H1 (cell line): ENCODE measurements at regions not wholly inside any gene's neighbourhood (a gene's known extent, or its start where the extent isn't known, plus 50 kb on each side); places are given as distances from the start of the nearest gene placed in this dataset.

Experiments
- CTCF ChIA-PET: fragments of 300-600 bp; sonication (Branson Sonifier 250); formaldehyde crosslinking; loops from one replicate; lab custom pipeline; 2021; ENCODE audit not compliant: partially characterized antibody; lab: Charles Lee
- POLR2A ChIA-PET: fragments of 300-600 bp; sonication (Branson Sonifier 250); formaldehyde crosslinking; loops from one replicate; lab custom pipeline; 2021; ENCODE audit warnings: inconsistent platforms; ENCODE audit not compliant: partially characterized antibody; lab: Charles Lee
- DNase-seq, 2 experiments: peaks; one replicate each; pipeline versions ENCODE4 v3.0.0 to v3.0.0-alpha.2; 2010 to 2022; ENCODE audit warnings: low spot score in 2 of 2, low read depth in 1 of 2, mixed read lengths in 1 of 2
- FAIRE-seq: peaks from 2 replicates; lab custom pipeline; 2011; peaks lifted over from hg19 to GRCh38; lab: Jason Lieb, UNC
- H2AFZ ChIP-seq: 2 replicates; pipeline ENCODE4 v1.8.1; 2012; ENCODE audit warnings: low read length, inconsistent platforms
- H2AK5ac ChIP-seq: 2 replicates; pipeline ENCODE4 v1.6.1; 2013; ENCODE audit warnings: low read depth, low read length
- H2BK120ac ChIP-seq: replicated peaks from 2 replicates; pipeline ENCODE3; 2013; ENCODE audit warnings: low read depth, low read length, inconsistent platforms
- H2BK12ac ChIP-seq: 2 replicates; pipeline ENCODE4 v1.6.1; 2013; ENCODE audit warnings: low read depth, low read length
- H2BK15ac ChIP-seq: 2 replicates; pipeline ENCODE4 v1.6.1; 2013; ENCODE audit warnings: low read length
- H2BK20ac ChIP-seq: 2 replicates; pipeline ENCODE4 v1.6.1; 2013; ENCODE audit warnings: low read length
- H2BK5ac ChIP-seq: 2 replicates; pipeline ENCODE4 v1.6.1; 2013; ENCODE audit warnings: low read depth, low read length
- H3K14ac ChIP-seq: 2 replicates; pipeline ENCODE4 v1.6.1; 2013; ENCODE audit warnings: inconsistent platforms; ENCODE audit not compliant: insufficient read length
- H3K18ac ChIP-seq: 2 replicates; pipeline ENCODE4 v1.6.1; 2013; ENCODE audit warnings: low read length; ENCODE audit errors: extremely low read depth
- H3K23ac ChIP-seq: 2 replicates; pipeline ENCODE4 v1.6.1; 2013; ENCODE audit warnings: inconsistent platforms; ENCODE audit not compliant: insufficient read length
- H3K23me2 ChIP-seq: 2 replicates; pipeline ENCODE4 v1.6.1; 2013; ENCODE audit warnings: low read depth, low read length
- H3K27ac ChIP-seq: 2 replicates; pipeline ENCODE4 v1.6.1; 2011; ENCODE audit warnings: low read depth, low read length, inconsistent platforms
- H3K27me3 ChIP-seq, 4 experiments: replicated peaks in 1 of 4; 1 replicate in 1 of 4; 2 replicates in 3 of 4; pipeline versions ENCODE4 v1.6.1 to v1.8.1; 2011 to 2013; ENCODE audit warnings: low read length in 3 of 4, mild to moderate bottlenecking in 3 of 4, inconsistent platforms in 2 of 4, mixed read lengths in 2 of 4, moderate library complexity in 1 of 4; ENCODE audit not compliant: control insufficient read depth in 3 of 4, insufficient read depth in 3 of 4; ENCODE audit errors: extremely low read depth in 1 of 4
- H3K36me3 ChIP-seq, 4 experiments: 2 replicates each; pipeline versions ENCODE4 v1.6.1 to v1.8.1; 2011 to 2013; ENCODE audit warnings: mild to moderate bottlenecking in 4 of 4, low read length in 3 of 4, moderate library complexity in 2 of 4, control low read depth in 1 of 4, inconsistent platforms in 1 of 4; ENCODE audit not compliant: insufficient read depth in 4 of 4, control insufficient read depth in 2 of 4
- H3K4ac ChIP-seq: replicated peaks from 2 replicates; pipeline ENCODE3; 2013; ENCODE audit warnings: low read length, low read depth, mixed read lengths, inconsistent platforms; ENCODE audit not compliant: insufficient read length
- H3K4me1 ChIP-seq, 4 experiments: replicated peaks in 1 of 4; 1 replicate in 1 of 4; 2 replicates in 3 of 4; pipeline versions ENCODE4 v1.6.1 to v1.8.1; 2011 to 2013; ENCODE audit warnings: low read length in 3 of 4, inconsistent platforms in 2 of 4, mixed read lengths in 1 of 4; ENCODE audit not compliant: insufficient read depth in 4 of 4, control insufficient read depth in 3 of 4
- H3K4me2 ChIP-seq, 2 experiments: 2 replicates each; pipeline versions ENCODE4 v1.6.1 to v1.8.1; 2011 to 2013; ENCODE audit warnings: low read depth in 2 of 2, low read length in 2 of 2, control low read depth in 1 of 2, inconsistent platforms in 1 of 2, mild to moderate bottlenecking in 1 of 2; ENCODE audit not compliant: insufficient read depth in 1 of 2
- H3K4me3 ChIP-seq, 4 experiments: fragments of 200-600, 300-600 bp in 1 of 4; sonication (generic), shearing (Covaris generic), sonication (Bioruptor Twin) in 1 of 4; 2 replicates each; pipeline versions ENCODE4 v1.5.1 to v1.8.1; 2011 to 2016; ENCODE audit warnings: low read length in 4 of 4, low read depth in 3 of 4, control low read depth in 2 of 4, inconsistent platforms in 2 of 4, mild to moderate bottlenecking in 2 of 4, mixed read lengths in 1 of 4, moderate library complexity in 1 of 4; ENCODE audit not compliant: insufficient read depth in 2 of 4; ENCODE audit errors: extremely low read depth in 1 of 4
- H3K56ac ChIP-seq: replicated peaks from 2 replicates; pipeline ENCODE3; 2013; ENCODE audit warnings: low read depth, mild to moderate bottlenecking, mixed read lengths, low read length, inconsistent platforms; ENCODE audit not compliant: insufficient read length
- H3K79me1 ChIP-seq: 2 replicates; pipeline ENCODE4 v1.6.1; 2013; ENCODE audit warnings: low read depth, low read length, control low read depth
- H3K79me2 ChIP-seq, 2 experiments: 2 replicates each; pipeline versions ENCODE4 v1.6.1 to v1.8.1; 2012 to 2013; ENCODE audit warnings: low read length in 2 of 2, mild to moderate bottlenecking in 2 of 2, inconsistent platforms in 1 of 2; ENCODE audit not compliant: insufficient read depth in 2 of 2, control insufficient read depth in 1 of 2
- H3K9ac ChIP-seq, 4 experiments: replicated peaks in 1 of 4; 1 replicate in 1 of 4; 2 replicates in 3 of 4; pipeline versions ENCODE4 v1.6.1 to v1.8.1; 2011 to 2013; ENCODE audit warnings: low read depth in 3 of 4, low read length in 3 of 4, control low read depth in 2 of 4, mild to moderate bottlenecking in 2 of 4, moderate library complexity in 2 of 4, inconsistent platforms in 1 of 4; ENCODE audit errors: extremely low read depth in 1 of 4
- H3K9me3 ChIP-seq, 2 experiments: 2 replicates each; pipeline versions ENCODE4 v1.6.1 to v1.8.1; 2012 to 2013; ENCODE audit warnings: mild to moderate bottlenecking in 2 of 2, moderate library complexity in 2 of 2, control low read depth in 1 of 2, inconsistent platforms in 1 of 2, low read depth in 1 of 2, low read length in 1 of 2, mixed read lengths in 1 of 2; ENCODE audit not compliant: insufficient read depth in 2 of 2
- H4K20me1 ChIP-seq, 2 experiments: replicated peaks in 1 of 2; 2 replicates each; pipeline versions ENCODE3 to v1.8.1; 2011 to 2013; ENCODE audit warnings: inconsistent platforms in 2 of 2, low read length in 2 of 2, mild to moderate bottlenecking in 1 of 2; ENCODE audit not compliant: insufficient read depth in 2 of 2, control insufficient read depth in 1 of 2
- H4K5ac ChIP-seq: 2 replicates; pipeline ENCODE4 v1.6.1; 2013; ENCODE audit warnings: low read length, low read depth, mixed read lengths, inconsistent platforms; ENCODE audit not compliant: insufficient read length
- H4K8ac ChIP-seq: 2 replicates; pipeline ENCODE4 v1.8.0; 2013; ENCODE audit warnings: mild to moderate bottlenecking, moderate library complexity, low read length, inconsistent platforms; ENCODE audit not compliant: insufficient read depth; ENCODE audit errors: extremely low read depth
- H4K91ac ChIP-seq: replicated peaks from 2 replicates; pipeline ENCODE3; 2013; ENCODE audit warnings: low read length, mixed read lengths, inconsistent platforms; ENCODE audit not compliant: insufficient read length
- ASH2L ChIP-seq: fragments of 200-600, 300-600 bp; sonication (generic); IDR thresholded peaks from one replicate; pipeline ENCODE4 v1.7.1; 2017; ENCODE audit warnings: low read length
- E2F6 ChIP-seq: IDR thresholded peaks from 2 replicates; pipeline ENCODE4 v1.6.1; 2012; ENCODE audit warnings: inconsistent platforms
- EZH2 ChIP-seq: fragments of 200-600 bp; sonication (generic); IDR thresholded peaks from 2 replicates; pipeline ENCODE4 v1.7.1; 2012; ENCODE audit warnings: low read depth, mild to moderate bottlenecking, moderate library complexity, low read length, inconsistent platforms; ENCODE audit not compliant: severe bottlenecking
- JUN ChIP-seq: IDR thresholded peaks from 2 replicates; pipeline ENCODE4 v1.6.1; 2011; ENCODE audit warnings: low read depth, mild to moderate bottlenecking, improper control_type of control experiment, low read length
- POLR2A ChIP-seq, 2 experiments: IDR thresholded peaks; 1 replicate in 1 of 2; 2 replicates in 1 of 2; pipeline ENCODE4 v1.6.1; 2011; ENCODE audit warnings: low read depth in 2 of 2, low read length in 2 of 2, mild to moderate bottlenecking in 2 of 2; ENCODE audit errors: control extremely low read depth in 1 of 2
- RAD21 ChIP-seq, 2 experiments: IDR thresholded peaks in 1 of 2; conservative IDR thresholded peaks in 1 of 2; 2 replicates each; pipeline ENCODE4 v1.6.1; 2011; ENCODE audit warnings: low read depth in 2 of 2, low read length in 2 of 2, improper control_type of control experiment in 1 of 2, inconsistent platforms in 1 of 2, mild to moderate bottlenecking in 1 of 2, moderate library complexity in 1 of 2
- RNF2 ChIP-seq: fragments of 200-900, 300-1000 bp; sonication (generic); IDR thresholded peaks from 2 replicates; pipeline ENCODE4 v1.7.1; 2016; ENCODE audit warnings: borderline replicate concordance, low read depth, mild to moderate bottlenecking, antibody characterized with exemption, low read length; ENCODE audit not compliant: poor library complexity, severe bottlenecking; ENCODE audit errors: missing control alignments
- RXRA ChIP-seq: IDR thresholded peaks from 2 replicates; pipeline ENCODE4 v1.6.1; 2011; ENCODE audit warnings: low read depth, mild to moderate bottlenecking, low read length, moderate library complexity; ENCODE audit not compliant: insufficient read depth
- SIRT6 ChIP-seq: IDR thresholded peaks from one replicate; pipeline ENCODE4 v1.7.1; 2012; ENCODE audit warnings: low read length, inconsistent platforms
- SP2 ChIP-seq: IDR thresholded peaks from 2 replicates; pipeline ENCODE4 v1.6.1; 2012; ENCODE audit warnings: mild to moderate bottlenecking, low read length, inconsistent platforms
- TAF1 ChIP-seq: IDR thresholded peaks from 2 replicates; pipeline ENCODE4 v1.6.1; 2011; ENCODE audit warnings: mild to moderate bottlenecking, low read depth, low read length
- TAF7 ChIP-seq: optimal IDR thresholded peaks from 2 replicates; pipeline ENCODE3; 2011; ENCODE audit warnings: low read depth, mild to moderate bottlenecking, inconsistent platforms, low read length, moderate library complexity, borderline replicate concordance
- TCF12 ChIP-seq: IDR thresholded peaks from 2 replicates; pipeline ENCODE4 v1.6.1; 2011; ENCODE audit warnings: low read depth, mild to moderate bottlenecking, low read length
- ZNF274 ChIP-seq: IDR thresholded peaks from 2 replicates; pipeline ENCODE4 v1.7.0; 2012; ENCODE audit warnings: low read length, borderline replicate concordance; ENCODE audit errors: extremely low read depth
- WGBS, 2 experiments: shearing (Covaris generic) in 1 of 2; methylation state at CpG; one replicate each; pipeline versions ENCODE4 v1.1.6 to v1.1.7; 2013 to 2015; ENCODE audit warnings: low lambda C conversion rate in 2 of 2, mixed read lengths in 2 of 2, inconsistent platforms in 1 of 2, low coverage in 1 of 2, missing lambda C conversion rate in 1 of 2; ENCODE audit not compliant: insufficient replicate concordance in 2 of 2, insufficient coverage in 1 of 2, insufficient read length in 1 of 2; ENCODE audit errors: extremely low coverage in 1 of 2, missing lambda C conversion rate in 1 of 2; 5-methylcytosine and 5-hydroxymethylcytosine counted together

- no peak for DNase-seq
- no peak overlapping the region for H3K4ac ChIP-seq
- H3K36me3 ChIP-seq = no peaks in the 10 kb centered on the region
- peaks cover 0 to 3% (median 0%) of the 10 kb centered on the region in 4 experiments; a peak in 1 of 7 replicates for H3K4me1 ChIP-seq
- no peak overlapping the region for H2BK120ac ChIP-seq
- CTCF ChIA-PET = interaction anchor here (0.5 to 0.6 kb wide), 2 partner anchors 82 to 147 kb away, joined by 3 read pairs; no protein-coding TSS in a partner anchor
- WGBS, 2 experiments = 88% methylated on average over 1 of the region's 1 CpG; no CpG with 5 or more reads in 1 of the 2 experiments
- H4K8ac ChIP-seq = no peak overlapping the region
- no peak overlapping the region for H3K56ac ChIP-seq
- H3K23me2 ChIP-seq = no peaks in the 10 kb centered on the region
- POLR2A ChIA-PET = no interaction called here
- no peak overlapping the region for H3K14ac ChIP-seq
- H3K18ac ChIP-seq = no peak overlapping the region
- no peak for FAIRE-seq
- H3K4me2 ChIP-seq = no peak overlapping the region
- H2BK12ac ChIP-seq = no peak overlapping the region
- no peak overlapping the region for H2BK20ac ChIP-seq
- H3K4me3 ChIP-seq = no peak overlapping the region
- peaks cover 0 to 1% (median 0%) of the 10 kb centered on the region in 4 experiments; a peak in 1 of 7 replicates for H3K27me3 ChIP-seq
- no peak overlapping the region for H3K9ac ChIP-seq
- H2BK5ac ChIP-seq = no peak overlapping the region
- H3K27ac ChIP-seq = no peak overlapping the region
- no peak overlapping the region for H2AFZ ChIP-seq
- H3K79me1 ChIP-seq = no peaks in the 10 kb centered on the region
- H4K20me1 ChIP-seq = no peaks in the 10 kb centered on the region
- H4K91ac ChIP-seq = no peak overlapping the region
- no peak overlapping the region for H4K5ac ChIP-seq
- H3K79me2 ChIP-seq = no peaks in the 10 kb centered on the region
- H3K9me3 ChIP-seq = no peaks in the 10 kb centered on the region
- no peak overlapping the region for H3K23ac ChIP-seq
- H2BK15ac ChIP-seq = no peak overlapping the region
- H2AK5ac ChIP-seq = no peak overlapping the region
- TF ChIP-seq TAF7 (no peak), EZH2 (no peak), JUN (no peak), ASH2L (no peak), SIRT6 (no peak), RXRA (no peak), POLR2A (IDR thresholded peaks at IDR 0.05; ENCODE audit: control extremely low read depth in 1 of 2, low read depth in 2 of 2, low read length in 2 of 2) (no peak), E2F6 (no peak), RNF2 (no peak), TCF12 (no peak), SP2 (no peak), RAD21 (IDR thresholded peaks at IDR 0.05 in 1 of 2, conservative IDR thresholded peaks at IDR 0.05 in 1 of 2; ENCODE audit: low read depth in 2 of 2, low read length in 2 of 2) (no peak), ZNF274 (no peak), TAF1 (no peak)
Observed at GRCh38 chr2:144181001-144181400, 338.9 kb downstream of the ZEB2 start.
